ENCODE measurements at regions not wholly inside any gene's neighbourhood (a gene's known extent, or its start where the extent isn't known, plus 50 kb on each side); places are given as distances from the start of the nearest gene placed in this dataset.

DNA sequence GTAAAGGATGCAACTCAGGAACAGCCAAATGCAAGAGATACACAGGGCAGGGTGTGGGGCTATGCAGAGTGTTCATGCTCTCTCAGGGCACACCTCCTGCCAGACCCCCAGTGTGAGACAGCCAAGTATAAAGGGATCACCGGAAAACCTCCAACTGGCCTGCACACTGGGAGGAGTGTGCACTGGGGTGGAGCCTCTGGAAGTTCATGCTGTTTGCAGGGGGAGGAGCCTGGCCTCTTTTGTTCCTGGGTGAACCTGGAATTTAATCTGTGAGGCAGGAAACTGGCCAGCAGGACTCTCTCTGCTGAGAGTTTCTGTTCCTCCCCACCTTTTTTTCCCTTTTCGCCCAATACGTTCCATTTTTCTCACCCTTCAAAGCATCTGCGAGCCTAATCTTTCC lies 204.1 kb downstream of the WNT5A start:
- TF ChIP-seq, protein P1, sequence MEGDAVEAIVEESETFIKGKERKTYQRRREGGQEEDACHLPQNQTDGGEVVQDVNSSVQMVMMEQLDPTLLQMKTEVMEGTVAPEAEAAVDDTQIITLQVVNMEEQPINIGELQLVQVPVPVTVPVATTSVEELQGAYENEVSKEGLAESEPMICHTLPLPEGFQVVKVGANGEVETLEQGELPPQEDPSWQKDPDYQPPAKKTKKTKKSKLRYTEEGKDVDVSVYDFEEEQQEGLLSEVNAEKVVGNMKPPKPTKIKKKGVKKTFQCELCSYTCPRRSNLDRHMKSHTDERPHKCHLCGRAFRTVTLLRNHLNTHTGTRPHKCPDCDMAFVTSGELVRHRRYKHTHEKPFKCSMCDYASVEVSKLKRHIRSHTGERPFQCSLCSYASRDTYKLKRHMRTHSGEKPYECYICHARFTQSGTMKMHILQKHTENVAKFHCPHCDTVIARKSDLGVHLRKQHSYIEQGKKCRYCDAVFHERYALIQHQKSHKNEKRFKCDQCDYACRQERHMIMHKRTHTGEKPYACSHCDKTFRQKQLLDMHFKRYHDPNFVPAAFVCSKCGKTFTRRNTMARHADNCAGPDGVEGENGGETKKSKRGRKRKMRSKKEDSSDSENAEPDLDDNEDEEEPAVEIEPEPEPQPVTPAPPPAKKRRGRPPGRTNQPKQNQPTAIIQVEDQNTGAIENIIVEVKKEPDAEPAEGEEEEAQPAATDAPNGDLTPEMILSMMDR (IDR thresholded peaks at IDR 0.05): no peak
- no peak for TF ChIP-seq EP300 (IDR thresholded peaks at IDR 0.05)
